HCT116 (cell line): ENCODE measurements at regions not wholly inside any gene's neighbourhood (a gene's known extent, or its start where the extent isn't known, plus 50 kb on each side); places are given as distances from the start of the nearest gene placed in this dataset.

Experiments used
- ATAC-seq: fragments of 200-7000 bp; cut with Tn5 transposase; 2 replicates; pipeline ENCODE4 v1.9.1; 2020; ENCODE audit warnings: mild to moderate bottlenecking, moderate library complexity
- BruUV-seq: library from RNA; stranded (reverse); fragments of 400-500 nt; replicated peaks from 2 replicates; lab custom pipeline; 2021; lab: Mats Ljungman, UMichigan
- CTCF ChIA-PET: fragments of 300-600 bp; sonication (Branson Sonifier 250); formaldehyde crosslinking; loops from one replicate; lab custom pipeline; 2021; ENCODE audit warnings: antibody characterized with exemption; lab: Charles Lee
- POLR2A ChIA-PET: fragments of 300-600, 350-600 bp; sonication (Branson Sonifier 250); formaldehyde crosslinking; loops from one replicate; lab custom pipeline; 2021; ENCODE audit warnings: antibody characterized with exemption; lab: Charles Lee
- RAD21 ChIA-PET, 2 experiments: fragments of 300-600 bp; sonication (Branson Sonifier 250); formaldehyde crosslinking; loops; one replicate each; lab custom pipeline; 2023; ENCODE audit warnings: low total read pairs in 2 of 2; ENCODE audit not compliant: uncharacterized antibody in 2 of 2, unreplicated experiment in 2 of 2, low non-redundant PET in 1 of 2; lab: Charles Lee
- DNase-seq: peaks from one replicate; pipeline ENCODE4 v3.0.0-alpha.2; 2010; ENCODE audit warnings: low read depth, low spot score
- H2AFZ ChIP-seq: fragments of 200-600 bp; shearing (Covaris generic), sonication (generic); 2 replicates; pipeline ENCODE4 v1.6.1; 2017; ENCODE audit warnings: low read depth, mixed run types, mixed read lengths, antibody characterized with exemption, low read length; ENCODE audit not compliant: poor library complexity, severe bottlenecking
- H3K27ac ChIP-seq: 2 replicates; pipeline ENCODE4 v1.5.1; 2012; ENCODE audit warnings: low read depth, low read length
- H3K27me3 ChIP-seq: fragments of 200-600 bp; sonication (generic); 2 replicates; pipeline ENCODE4 v1.6.1; 2016; ENCODE audit warnings: mixed run types, low read length, mixed read lengths; ENCODE audit not compliant: insufficient read depth
- H3K36me3 ChIP-seq, 2 experiments: fragments of 200-500 bp in 1 of 2; fragments of 200-600 bp in 1 of 2; sonication (Bioruptor generic) in 1 of 2; sonication (generic) in 1 of 2; 2 replicates each; pipeline versions ENCODE4 v1.5.1 to v1.6.1; 2014 to 2016; ENCODE audit warnings: low read length in 2 of 2, inconsistent platforms in 1 of 2, mixed read lengths in 1 of 2, mixed run types in 1 of 2; ENCODE audit not compliant: insufficient read depth in 2 of 2, control insufficient read depth in 1 of 2
- H3K4me1 ChIP-seq, 2 experiments: fragments of 200-600 bp in 1 of 2; sonication (generic) in 1 of 2; 2 replicates each; pipeline versions ENCODE4 v1.5.1 to v1.6.1; 2012 to 2017; ENCODE audit warnings: low read length in 2 of 2, inconsistent platforms in 1 of 2, mild to moderate bottlenecking in 1 of 2, mixed read lengths in 1 of 2, mixed run types in 1 of 2, moderate library complexity in 1 of 2; ENCODE audit not compliant: insufficient read depth in 2 of 2, control insufficient read depth in 1 of 2
- H3K4me2 ChIP-seq: fragments of 200-600 bp; sonication (generic); 2 replicates; pipeline ENCODE4 v1.6.1; 2017; ENCODE audit warnings: mixed run types, low read length, mixed read lengths
- H3K4me3 ChIP-seq, 2 experiments: fragments of 200-600 bp in 1 of 2; sonication (generic) in 1 of 2; replicated peaks in 1 of 2; 2 replicates each; pipeline ENCODE4 v1.5.1; 2011 to 2016; ENCODE audit warnings: low read length in 2 of 2, control low read depth in 1 of 2, low read depth in 1 of 2, mild to moderate bottlenecking in 1 of 2, mixed read lengths in 1 of 2, mixed run types in 1 of 2
- H3K79me2 ChIP-seq: fragments of 200-600 bp; sonication (generic); 2 replicates; pipeline ENCODE4 v1.6.1; 2017; ENCODE audit warnings: mild to moderate bottlenecking, mixed run types, low read length, moderate library complexity, mixed read lengths; ENCODE audit not compliant: insufficient read depth
- H3K9ac ChIP-seq: fragments of 200-600 bp; sonication (generic); 2 replicates; pipeline ENCODE4 v1.6.1; 2016; ENCODE audit warnings: low read length, mixed read lengths
- H3K9me2 ChIP-seq: fragments of 200-600 bp; sonication (generic), shearing (Covaris generic); 2 replicates; pipeline ENCODE4 v1.6.1; 2017; ENCODE audit warnings: mixed run types, mild to moderate bottlenecking, moderate library complexity; ENCODE audit not compliant: insufficient read depth
- H3K9me3 ChIP-seq, 2 experiments: fragments of 200-500 bp in 1 of 2; fragments of 200-600 bp in 1 of 2; sonication (Bioruptor generic) in 1 of 2; sonication (generic) in 1 of 2; 2 replicates each; pipeline ENCODE4 v1.6.1; 2014 to 2017; ENCODE audit warnings: low read length in 2 of 2, mixed read lengths in 2 of 2, inconsistent platforms in 1 of 2, low read depth in 1 of 2, mild to moderate bottlenecking in 1 of 2, mixed run types in 1 of 2, moderate library complexity in 1 of 2; ENCODE audit not compliant: control insufficient read depth in 1 of 2, insufficient read depth in 1 of 2
- H4K20me1 ChIP-seq: fragments of 200-600 bp; sonication (generic), shearing (Covaris generic); 2 replicates; pipeline ENCODE4 v1.6.1; 2017; ENCODE audit warnings: mixed run types, mild to moderate bottlenecking, moderate library complexity; ENCODE audit not compliant: insufficient read depth
- CBX3 ChIP-seq: IDR thresholded peaks from 2 replicates; pipeline ENCODE4 v1.6.1; 2012; ENCODE audit warnings: low read depth
- CEBPB ChIP-seq: IDR thresholded peaks from 2 replicates; pipeline ENCODE4 v1.6.1; 2012; ENCODE audit warnings: low read depth
- CTCF ChIP-seq, 3 experiments: fragments of 200-600 bp in 1 of 3; sonication (generic) in 1 of 3; IDR thresholded peaks in 2 of 3; conservative IDR thresholded peaks in 1 of 3; 2 replicates each; pipeline ENCODE4 v1.5.1; 2012 to 2017; ENCODE audit warnings: low read depth in 2 of 3, low read length in 2 of 3, antibody characterized with exemption in 1 of 3, borderline replicate concordance in 1 of 3, control low read depth in 1 of 3, mild to moderate bottlenecking in 1 of 3, mixed read lengths in 1 of 3, mixed run types in 1 of 3, moderate library complexity in 1 of 3; ENCODE audit not compliant: insufficient read depth in 1 of 3
- EZH2phosphoT487 ChIP-seq: fragments of 200-600 bp; IDR thresholded peaks from 2 replicates; pipeline ENCODE4 v1.6.1; 2018; ENCODE audit warnings: antibody characterized with exemption, borderline replicate concordance
- FOSL1 ChIP-seq: IDR thresholded peaks from 2 replicates; pipeline ENCODE4 v1.6.1; 2012; ENCODE audit warnings: low read depth
- JUND ChIP-seq: IDR thresholded peaks from 2 replicates; pipeline ENCODE4 v1.6.1; 2012
- POLR2AphosphoS5 ChIP-seq: IDR thresholded peaks from 2 replicates; pipeline ENCODE4 v1.6.1; 2011; ENCODE audit warnings: mild to moderate bottlenecking, low read depth, low read length, moderate library complexity
- RAD21 ChIP-seq: IDR thresholded peaks from 2 replicates; pipeline ENCODE4 v1.6.1; 2012; ENCODE audit warnings: low read depth, mild to moderate bottlenecking
- SP1 ChIP-seq: IDR thresholded peaks from 2 replicates; pipeline ENCODE4 v1.6.1; 2012; ENCODE audit warnings: low read depth
- TCF7L2 ChIP-seq: IDR thresholded peaks from 2 replicates; pipeline ENCODE4 v1.7.0; 2011; ENCODE audit warnings: borderline replicate concordance, inconsistent platforms; ENCODE audit not compliant: insufficient read depth, insufficient read length; ENCODE audit errors: extremely low read depth
- YY1 ChIP-seq: IDR thresholded peaks from 2 replicates; pipeline ENCODE4 v1.6.1; 2011; ENCODE audit warnings: low read length, low read depth, moderate library complexity, mild to moderate bottlenecking; ENCODE audit not compliant: insufficient replicate concordance; ENCODE audit errors: extremely low read depth
- ZBTB33 ChIP-seq: IDR thresholded peaks from 2 replicates; pipeline ENCODE4 v1.6.1; 2011; ENCODE audit warnings: mild to moderate bottlenecking, low read length, moderate library complexity; ENCODE audit not compliant: insufficient replicate concordance; ENCODE audit errors: extremely low read depth
- ZFX ChIP-seq: fragments of 450-650 bp; IDR thresholded peaks from 2 replicates; pipeline ENCODE4 v1.6.1; 2017
- intact Hi-C: fragments of 100-400 bp; cut with micrococcal nuclease; formaldehyde crosslinking; loops from 2 replicates; pipeline ENCODE4 v1.10.0; 2022
- TF ChIP-seq, protein P1 (sequence below): IDR thresholded peaks from 2 replicates; pipeline ENCODE4 v1.6.1; 2012

DNA sequence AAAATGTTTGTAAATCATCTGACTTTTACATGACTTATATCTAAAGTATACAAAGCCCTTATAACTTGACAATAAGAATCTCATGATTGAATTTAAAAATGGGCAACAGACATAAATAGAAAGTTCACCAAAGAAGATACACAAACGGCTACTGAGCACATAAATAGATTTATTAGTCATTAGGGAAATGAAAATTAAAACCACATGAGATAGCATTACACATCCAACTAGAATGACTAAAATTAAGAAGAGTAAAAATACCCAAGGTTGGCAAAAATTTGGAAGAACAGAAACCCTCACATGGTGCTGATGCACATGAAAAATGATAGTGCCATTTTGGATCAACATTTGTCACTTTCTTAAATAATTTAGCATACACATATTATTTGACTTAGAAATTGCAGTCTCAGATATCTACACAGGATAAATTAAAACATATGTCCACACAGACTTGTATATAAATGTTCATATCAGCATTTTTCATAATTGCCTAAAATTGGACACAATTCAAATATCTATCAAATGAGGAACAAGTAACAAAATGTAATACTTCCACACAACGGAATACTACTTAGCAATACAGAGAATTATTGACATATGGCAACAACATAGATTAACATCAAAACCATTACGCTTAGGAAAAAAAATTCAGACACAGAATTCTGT lies 359.1 kb upstream of the DAB2 start:
- Histone ChIP-seq H3K36me3 (no peaks in the 10 kb centered on the region), H3K9ac (no peak overlapping the region), H2AFZ (no peak overlapping the region), H3K4me2 (no peak overlapping the region), H4K20me1 (no peaks in the 10 kb centered on the region), H3K9me3 (no peaks in the 10 kb centered on the region), H3K79me2 (no peaks in the 10 kb centered on the region), H3K9me2 (no peaks in the 10 kb centered on the region), H3K27me3 (no peaks in the 10 kb centered on the region), H3K27ac (no peak overlapping the region), H3K4me1 (no peaks in the 10 kb centered on the region), H3K4me3 (no peak overlapping the region)
- intact Hi-C loops: no loop called here
- BruUV-seq: no TSS peak
- POLR2A ChIA-PET: no interaction called here
- RAD21 ChIA-PET: no interaction called here
- DNase-seq (no peak), ATAC-seq (no peak)
- no peak for TF ChIP-seq EZH2phosphoT487
- CTCF ChIA-PET: no interaction called here

DNA sequence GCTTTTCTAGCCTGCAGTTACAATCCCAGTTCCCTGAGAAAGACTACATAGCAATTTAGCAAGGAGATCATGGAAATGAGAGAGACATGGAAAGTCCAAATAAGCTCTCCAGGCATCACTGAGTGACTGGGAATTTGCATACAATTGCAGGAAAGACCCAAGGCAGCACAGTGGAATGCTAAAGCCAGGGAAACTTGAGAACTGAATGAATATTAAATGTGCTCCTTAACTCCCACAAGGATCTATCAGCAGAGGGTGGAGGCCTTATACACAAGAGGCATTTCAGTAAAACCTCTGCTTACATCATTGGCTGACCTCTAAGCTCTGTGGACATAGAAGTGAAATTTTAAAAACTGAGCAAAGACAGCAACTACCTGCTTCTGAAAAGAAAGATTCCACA lies 355.6 kb upstream of the DAB2 start:
- H3K4me3 ChIP-seq: no peak overlapping the region
- H3K79me2 ChIP-seq: no peaks in the 10 kb centered on the region
- H3K4me1 ChIP-seq: peaks cover 0 to 3% of the 10 kb centered on the region in 2 experiments; a peak in 1 of 4 replicates
- intact Hi-C loops: no loop called here
- no peaks in the 10 kb centered on the region for H3K9me2 ChIP-seq
- BruUV-seq: no TSS peak
- no peaks in the 10 kb centered on the region for H3K36me3 ChIP-seq
- TF ChIP-seq, protein P1, sequence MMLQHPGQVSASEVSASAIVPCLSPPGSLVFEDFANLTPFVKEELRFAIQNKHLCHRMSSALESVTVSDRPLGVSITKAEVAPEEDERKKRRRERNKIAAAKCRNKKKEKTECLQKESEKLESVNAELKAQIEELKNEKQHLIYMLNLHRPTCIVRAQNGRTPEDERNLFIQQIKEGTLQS: no peak
- TF ChIP-seq TCF7L2 (no peak), CEBPB (no peak), YY1 (no peak), RAD21 (no peak), CTCF (IDR thresholded peaks at IDR 0.05 in 2 of 3, conservative IDR thresholded peaks at IDR 0.05 in 1 of 3; ENCODE audit: borderline replicate concordance in 1 of 3, insufficient read depth in 1 of 3, low read depth in 2 of 3, low read length in 2 of 3) (no peak), SP1 (no peak), JUND (no peak), EZH2phosphoT487 (no peak), POLR2AphosphoS5 (no peak), FOSL1 (no peak), ZBTB33 (no peak), ZFX (no peak), CBX3 (no peak)
- TF ChIP-seq, all 23 proteins: peak for 0
- ChIA-PET CTCF (no interaction called here), RAD21 (no interaction called here), POLR2A (no interaction called here)
- ATAC-seq: no peak
- H3K4me2 ChIP-seq: no peak overlapping the region
- no peaks in the 10 kb centered on the region for H3K27me3 ChIP-seq
- H3K9ac ChIP-seq: no peak overlapping the region
- DNase-seq: no peak
- no peak overlapping the region for H2AFZ ChIP-seq
- no peaks in the 10 kb centered on the region for H3K9me3 ChIP-seq
- no peaks in the 10 kb centered on the region for H4K20me1 ChIP-seq
- no peak overlapping the region for H3K27ac ChIP-seq
